ENCODE measurements at regions not wholly inside any gene's neighbourhood (a gene's known extent, or its start where the extent isn't known, plus 50 kb on each side); places are given as distances from the start of the nearest gene placed in this dataset.

DNA sequence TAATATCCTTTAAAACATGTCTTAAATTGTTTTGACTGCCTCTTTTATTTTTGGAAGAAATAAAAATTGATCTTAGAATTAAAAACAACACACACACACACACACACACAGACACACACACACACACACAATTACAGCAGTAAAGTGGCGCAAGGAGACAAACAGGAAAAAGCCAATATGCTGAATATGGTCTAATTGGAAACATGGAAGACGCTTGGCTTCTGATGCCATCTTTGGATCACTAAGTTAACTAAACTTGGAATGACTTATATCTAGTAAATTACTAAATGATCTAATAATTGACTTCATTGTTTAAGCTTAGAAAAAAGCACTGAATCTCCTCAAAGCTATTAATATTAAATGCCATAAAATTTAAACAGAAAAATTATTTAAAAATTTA, 1093.4 kb downstream of the ADGRL3 start:
- DNase-seq: no peak

GRCh38 chr4:62292911-62293310, 1092.8 kb downstream of the ADGRL3 start:
- no peak for DNase-seq

DNA sequence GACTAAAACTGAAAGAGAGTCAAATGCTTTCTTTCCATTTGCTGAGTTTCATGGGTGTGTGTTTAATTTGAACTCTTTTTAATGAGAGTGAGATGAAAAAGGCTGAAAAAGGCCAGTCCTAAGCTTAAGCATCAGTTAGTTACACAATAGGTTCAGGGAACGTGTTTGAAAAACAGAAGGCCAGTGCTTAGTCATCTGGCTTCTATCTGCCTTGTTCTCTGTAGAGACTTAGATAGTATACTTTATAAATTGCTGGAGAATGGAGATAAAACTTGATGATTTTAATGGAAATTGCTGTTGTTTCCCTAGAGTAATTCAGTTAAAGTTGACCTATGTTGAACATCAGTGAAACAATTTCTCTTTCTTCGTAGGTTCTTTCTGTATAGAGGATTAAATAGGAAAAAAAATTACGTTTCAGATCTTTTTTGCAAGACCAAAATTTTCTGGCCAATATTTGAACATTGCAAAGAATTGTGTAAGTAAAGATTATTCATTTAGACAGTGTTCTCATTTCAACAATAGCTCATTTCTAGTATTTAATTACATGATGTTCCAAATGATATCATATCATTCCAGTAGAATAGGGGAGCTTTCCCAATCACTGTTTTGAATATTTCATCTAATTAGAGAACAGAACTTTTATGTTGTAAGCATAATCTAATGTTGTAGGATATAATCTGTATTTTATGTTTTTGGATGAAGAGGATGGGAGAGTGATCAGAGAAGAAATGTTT, 1088.8 kb downstream of the ADGRL3 start:
- no peak for DNase-seq

- no peak for DNase-seq
Measured at GRCh38 chr4:62285026-62285425, 1084.9 kb downstream of the ADGRL3 start.

DNA sequence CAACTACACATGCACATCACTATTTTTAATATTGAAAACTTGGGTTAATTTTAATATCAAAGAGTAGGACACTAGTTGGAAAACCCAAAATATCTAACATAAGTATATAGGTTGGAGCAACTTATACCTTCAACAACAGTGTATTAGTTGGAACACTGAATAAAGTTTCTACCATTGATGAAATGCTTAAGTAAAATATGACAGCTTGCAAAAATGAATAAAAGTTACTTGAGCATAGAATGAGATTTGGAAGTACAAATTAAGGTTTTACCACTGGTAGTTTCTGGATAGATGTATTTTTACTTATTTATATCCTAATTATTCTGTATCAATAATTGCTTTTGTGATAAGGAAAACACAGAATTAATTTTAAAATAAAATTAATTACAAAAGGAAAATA, 1079.6 kb downstream of the ADGRL3 start:
- DNase-seq: no peak

DNA sequence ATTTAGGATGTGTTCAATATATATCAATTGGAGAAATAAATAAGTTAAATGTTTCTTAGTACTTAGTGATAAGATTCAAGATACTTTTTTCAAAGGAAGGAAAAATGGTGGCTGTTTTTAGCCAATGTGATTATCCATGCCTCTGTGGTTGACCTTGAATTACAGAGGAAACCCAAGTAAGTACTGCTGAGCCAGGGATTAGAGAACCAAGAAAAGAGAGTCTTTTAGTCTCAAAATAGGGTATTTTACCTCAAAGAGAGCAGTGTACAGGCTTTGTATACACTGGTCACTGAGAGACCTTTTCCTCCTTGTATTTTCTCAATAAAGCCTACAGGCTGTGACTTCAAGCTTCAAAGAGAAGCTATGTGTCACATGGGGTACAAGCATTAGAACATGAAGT, 1075.3 kb downstream of the ADGRL3 start:
- DNase-seq: no peak

- DNase-seq: no peak
Measured at GRCh38 chr4:62274782-62275181, 1074.7 kb downstream of the ADGRL3 start.

DNA sequence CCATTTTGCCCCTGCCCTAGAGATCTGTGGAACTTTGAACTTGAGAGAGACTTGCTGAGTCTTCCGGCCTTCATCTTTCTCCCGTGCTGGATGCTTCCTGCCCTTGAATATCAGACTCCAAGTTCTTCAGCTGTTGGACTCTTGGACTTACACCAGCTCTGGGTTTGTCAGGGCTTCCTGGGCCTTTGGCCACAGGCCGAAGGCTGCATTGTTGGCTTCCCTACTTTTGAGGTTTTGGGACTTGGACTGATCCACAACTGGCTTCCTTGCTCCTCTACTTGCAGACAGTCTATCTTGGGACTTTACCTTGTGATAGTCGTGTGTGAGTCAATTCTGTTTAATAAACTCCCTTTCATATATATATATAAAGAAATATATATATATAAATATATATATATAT, 1071.0 kb downstream of the ADGRL3 start:
- DNase-seq: no peak

DNA sequence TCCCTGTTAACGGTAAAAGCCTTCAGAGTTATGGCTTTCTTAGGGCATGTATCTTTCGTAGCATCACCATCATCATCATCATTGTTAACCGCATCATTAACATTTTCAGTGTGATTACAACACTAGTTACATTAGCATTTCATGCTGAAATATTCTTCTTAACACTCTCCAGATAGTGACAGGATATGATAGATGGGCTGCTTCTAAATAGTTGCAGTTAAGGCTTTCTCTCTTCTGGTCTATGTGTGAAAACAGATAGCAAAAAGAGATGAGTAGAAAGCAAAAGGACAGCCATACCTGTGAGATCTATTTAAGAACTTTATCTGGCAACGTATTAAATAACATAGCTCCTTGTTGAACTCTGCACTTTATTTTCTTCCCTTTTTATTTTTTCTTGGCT, 1069.8 kb downstream of the ADGRL3 start:
- no peak for DNase-seq

- no peak for DNase-seq
Measured at GRCh38 chr4:62263454-62263853, 1063.3 kb downstream of the ADGRL3 start.

GRCh38 chr4:62262676-62263075, 1062.5 kb downstream of the ADGRL3 start:
- no peak for DNase-seq

DNA sequence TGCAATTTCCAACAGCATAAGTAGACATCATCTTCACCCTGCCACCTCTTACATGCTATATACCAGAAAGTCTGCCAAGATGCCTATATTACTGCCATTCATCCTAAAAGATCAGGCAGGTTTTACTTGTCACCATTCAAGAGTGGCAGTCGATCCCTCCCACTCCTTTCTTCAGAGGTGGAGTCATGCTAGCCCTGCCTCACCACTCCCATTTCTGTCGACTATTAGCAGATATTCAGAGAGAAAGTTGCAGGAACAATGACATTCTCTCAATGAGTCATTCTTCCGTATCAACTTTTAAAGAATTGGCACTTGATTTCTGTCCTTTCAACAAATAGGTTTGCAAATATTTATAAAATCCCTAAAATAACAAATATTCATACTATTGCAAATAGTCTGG, 1060.1 kb downstream of the ADGRL3 start:
- DNase-seq: no peak

DNA sequence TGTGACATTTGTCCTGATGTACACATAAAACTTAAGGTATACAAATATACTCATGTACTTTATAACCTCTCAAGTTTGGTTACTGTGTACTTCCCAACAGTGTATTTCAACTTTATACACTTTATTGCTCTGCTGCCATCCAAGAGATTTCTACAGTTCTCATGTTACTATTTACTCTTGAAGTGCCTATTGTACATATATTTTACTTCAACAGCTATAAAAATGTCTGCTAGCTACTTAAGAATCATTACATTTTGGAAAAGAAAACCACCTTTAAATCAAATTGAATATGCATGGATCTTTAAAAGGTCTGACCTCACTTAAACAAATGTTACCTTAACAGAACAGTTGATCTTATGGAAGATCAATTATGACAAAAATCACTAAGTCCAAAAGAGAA, 1056.4 kb downstream of the ADGRL3 start:
- DNase-seq: no peak

DNA sequence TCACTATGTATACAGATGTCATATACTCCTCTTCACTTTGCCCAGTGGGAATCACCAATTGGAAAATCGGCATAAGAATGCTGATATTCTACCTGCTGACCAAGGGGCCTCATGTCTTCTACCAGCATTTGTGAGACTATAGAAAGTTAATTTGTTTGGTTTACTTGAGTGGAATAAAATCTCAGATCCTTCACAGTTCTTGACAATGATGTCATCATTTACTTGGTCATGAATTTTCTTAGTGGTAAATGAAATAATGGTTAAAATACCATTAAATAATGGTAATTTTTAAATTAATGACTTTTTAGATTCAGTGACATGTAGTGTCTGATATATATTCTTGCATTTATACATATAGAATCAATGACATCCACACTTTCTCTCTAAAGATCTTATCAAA, 1052.6 kb downstream of the ADGRL3 start:
- no peak for DNase-seq

DNA sequence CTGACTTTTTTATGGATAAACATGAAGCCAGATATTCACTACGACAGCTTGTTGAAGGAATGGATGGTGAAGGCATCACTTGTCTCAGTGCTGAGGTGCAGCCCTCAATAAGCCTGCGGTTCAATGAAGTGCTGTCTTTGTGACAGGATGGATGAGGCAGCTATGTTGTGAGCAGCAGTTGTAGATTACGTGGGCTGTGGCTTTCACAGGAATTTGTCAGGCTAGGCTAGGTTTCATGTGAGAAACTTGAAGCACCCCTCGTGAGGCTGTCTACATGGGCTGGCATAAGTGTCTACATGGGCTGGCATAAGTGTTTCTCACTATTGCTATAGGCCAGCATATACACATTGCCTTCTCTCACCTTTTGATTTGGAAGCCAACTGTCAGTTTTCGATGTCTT, 1050.0 kb downstream of the ADGRL3 start:
- no peak for DNase-seq

- no peak for DNase-seq
Measured at GRCh38 chr4:62243895-62244294, 1043.8 kb downstream of the ADGRL3 start.

- DNase-seq: no peak
Measured at GRCh38 chr4:62235911-62236310, 1035.8 kb downstream of the ADGRL3 start.

DNA sequence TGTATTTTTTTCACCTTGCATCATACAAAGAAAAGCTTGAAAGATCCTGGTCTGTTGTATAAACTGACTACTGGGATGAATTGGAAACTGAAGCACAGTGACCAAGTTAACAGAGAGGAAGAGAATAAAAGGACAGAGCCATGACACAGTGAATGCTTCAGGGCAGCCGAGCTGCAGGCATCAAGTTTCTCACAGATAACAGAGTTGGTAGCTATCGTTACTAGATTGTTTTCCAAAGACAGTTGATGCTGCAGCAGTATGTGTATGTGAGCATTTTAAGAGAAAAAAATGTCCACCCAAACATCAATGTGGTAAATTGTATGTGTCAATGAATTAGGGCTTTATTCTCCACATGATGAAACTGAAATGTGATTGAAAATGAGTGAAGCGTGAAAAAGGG, 1032.7 kb downstream of the ADGRL3 start:
- no peak for DNase-seq

GRCh38 chr4:62231994-62232393, 1031.9 kb downstream of the ADGRL3 start:
- DNase-seq: no peak

GRCh38 chr4:62226082-62226481, 1026.0 kb downstream of the ADGRL3 start:
- no peak for DNase-seq

- DNase-seq: no peak
Measured at GRCh38 chr4:62222121-62222520, 1022.0 kb downstream of the ADGRL3 start.

DNA sequence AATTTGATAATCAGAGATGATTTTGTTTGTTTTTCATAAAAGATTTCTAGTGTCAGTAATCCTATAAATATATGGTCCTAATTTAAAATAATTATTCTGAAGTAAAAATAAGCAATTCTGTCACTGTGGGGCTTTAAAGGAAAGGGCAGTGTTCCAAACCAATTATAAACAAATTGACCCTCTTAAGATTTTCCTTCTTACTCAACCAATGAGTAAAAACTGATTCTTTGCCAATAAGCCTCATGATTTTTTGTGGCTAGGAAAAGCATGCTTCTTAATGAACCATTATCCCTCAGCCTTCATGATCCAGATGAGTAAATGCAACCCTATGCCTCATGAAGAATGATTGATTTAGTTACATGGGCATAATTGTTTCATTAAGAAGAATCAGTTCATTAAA, 1010.4 kb downstream of the ADGRL3 start:
- no peak for DNase-seq

GRCh38 chr4:62209757-62210485, 1009.8 kb downstream of the ADGRL3 start:
- no peak for DNase-seq

- no peak for DNase-seq
Measured at GRCh38 chr4:62208921-62209320, 1008.8 kb downstream of the ADGRL3 start.

DNA sequence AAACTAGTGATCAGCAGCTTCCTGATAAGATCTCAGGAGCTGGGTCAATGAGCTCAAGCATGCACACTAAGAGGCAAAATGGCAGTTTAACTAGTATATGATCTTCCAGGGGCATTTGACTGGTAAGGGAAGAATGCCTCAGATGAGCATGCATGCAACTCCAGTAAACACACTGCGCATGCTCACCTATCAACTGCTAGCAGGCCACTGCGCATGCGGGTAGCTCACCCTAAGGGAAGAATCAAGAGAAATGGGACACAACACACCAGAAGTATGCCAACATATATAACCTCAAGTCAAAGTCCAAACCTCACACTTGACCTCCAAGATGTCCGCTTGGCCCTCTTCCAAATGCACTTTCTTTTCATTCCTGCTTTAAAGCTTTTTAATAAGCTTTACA, 1004.0 kb downstream of the ADGRL3 start:
- no peak for DNase-seq

Measured in SHP77 treated with DMSO at 0.1 percent for 48 hours (cell line).